T-helper 2 cell (primary cell): ENCODE measurements at regions not wholly inside any gene's neighbourhood (a gene's known extent, or its start where the extent isn't known, plus 50 kb on each side); places are given as distances from the start of the nearest gene placed in this dataset.
"Not testable (repeated sequence)": the region's sequence is repeated elsewhere in the genome, so short reads cannot be mapped to it uniquely, and the experiment has no call there.

Experiments used
- DNase-seq, 5 experiments: peaks; one replicate each; pipeline versions ENCODE4 v3.0.0 to v3.0.0-alpha.2; 2012 to 2022

- DNase-seq = not testable (repeated sequence)
Observed at GRCh38 chr10:46204482-46205102, 82.2 kb upstream of the ANTXRL start.

- not testable (repeated sequence) for DNase-seq
Observed at GRCh38 chr10:46210427-46210826, 76.4 kb upstream of the ANTXRL start.

- no peak for DNase-seq
Observed at GRCh38 chr10:46215426-46215825, 71.4 kb upstream of the ANTXRL start.

- no peak for DNase-seq
Observed at GRCh38 chr10:46216003-46216634, 70.7 kb upstream of the ANTXRL start.

GRCh38 chr10:46216836-46217751 is 69.7 kb upstream of the ANTXRL start:
- no peak for DNase-seq

- no peak for DNase-seq
Observed at GRCh38 chr10:46217752-46218453, 68.9 kb upstream of the ANTXRL start.

- DNase-seq = no peak
Observed at GRCh38 chr10:46218921-46219320, 67.9 kb upstream of the ANTXRL start.

GRCh38 chr10:46219431-46219990 is 67.3 kb upstream of the ANTXRL start:
- DNase-seq = not testable (repeated sequence)

- DNase-seq = no peak
Observed at GRCh38 chr10:46220187-46220586, 66.6 kb upstream of the ANTXRL start.

- DNase-seq = no peak
Observed at GRCh38 chr10:46220872-46221538, 65.8 kb upstream of the ANTXRL start.

GRCh38 chr10:46222364-46222935 is 64.3 kb upstream of the ANTXRL start:
- DNase-seq = no peak

- no peak for DNase-seq
Observed at GRCh38 chr10:46223064-46223480, 63.7 kb upstream of the ANTXRL start.

- DNase-seq = no peak
Observed at GRCh38 chr10:46223626-46224413, 63.0 kb upstream of the ANTXRL start.

GRCh38 chr10:46224414-46224682 is 62.4 kb upstream of the ANTXRL start:
- no peak for DNase-seq

GRCh38 chr10:46225597-46225996 is 61.2 kb upstream of the ANTXRL start:
- DNase-seq = no peak

- DNase-seq = no peak
Observed at GRCh38 chr10:46226232-46226631, 60.6 kb upstream of the ANTXRL start.

- no peak for DNase-seq
Observed at GRCh38 chr10:46226900-46227558, 59.8 kb upstream of the ANTXRL start.

- DNase-seq = no peak
Observed at GRCh38 chr10:46227571-46227935, 59.2 kb upstream of the ANTXRL start.

GRCh38 chr10:46227936-46228562 is 58.7 kb upstream of the ANTXRL start:
- no peak for DNase-seq

- peak in 3 of 5 experiments; percentile 27 to 51 (median 32) for DNase-seq
Observed at GRCh38 chr10:46228563-46229071, 58.2 kb upstream of the ANTXRL start.
